GM12875 (cell line): ENCODE measurements at regions not wholly inside any gene's neighbourhood (a gene's known extent, or its start where the extent isn't known, plus 50 kb on each side); places are given as distances from the start of the nearest gene placed in this dataset.

Experiments
- H3K4me3 ChIP-seq: one replicate; pipeline ENCODE4 v1.5.1; 2011; ENCODE audit warnings: low read depth, low read length, control low read depth
- TF ChIP-seq, protein P1 (sequence below): IDR thresholded peaks from 2 replicates; pipeline ENCODE4 v1.5.1; 2011; ENCODE audit warnings: low read depth, mild to moderate bottlenecking, control low read depth, inconsistent platforms, low read length, moderate library complexity, borderline replicate concordance; ENCODE audit not compliant: insufficient read depth

DNA sequence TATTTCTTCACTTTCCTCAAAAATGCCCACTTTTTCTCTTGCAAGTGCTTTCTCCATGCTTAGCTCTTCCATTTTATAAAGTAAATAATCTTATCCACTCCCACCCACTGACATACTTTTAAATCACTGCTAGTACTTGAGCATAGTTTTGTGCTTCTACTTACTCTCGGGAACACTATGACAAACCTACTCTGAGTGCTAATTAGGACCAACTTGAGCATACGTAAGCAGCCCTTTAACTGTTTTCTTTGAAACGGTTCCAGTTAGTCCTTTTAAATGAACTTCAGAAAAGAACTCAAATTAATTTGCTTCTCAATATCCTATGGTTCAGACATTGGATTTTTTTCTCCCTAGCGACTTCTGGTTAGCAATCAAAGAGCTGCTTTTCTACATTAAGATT is 280.0 kb upstream of the SOX2 start:
- H3K4me3 ChIP-seq = no peak overlapping the region
- TF ChIP-seq, protein P1, sequence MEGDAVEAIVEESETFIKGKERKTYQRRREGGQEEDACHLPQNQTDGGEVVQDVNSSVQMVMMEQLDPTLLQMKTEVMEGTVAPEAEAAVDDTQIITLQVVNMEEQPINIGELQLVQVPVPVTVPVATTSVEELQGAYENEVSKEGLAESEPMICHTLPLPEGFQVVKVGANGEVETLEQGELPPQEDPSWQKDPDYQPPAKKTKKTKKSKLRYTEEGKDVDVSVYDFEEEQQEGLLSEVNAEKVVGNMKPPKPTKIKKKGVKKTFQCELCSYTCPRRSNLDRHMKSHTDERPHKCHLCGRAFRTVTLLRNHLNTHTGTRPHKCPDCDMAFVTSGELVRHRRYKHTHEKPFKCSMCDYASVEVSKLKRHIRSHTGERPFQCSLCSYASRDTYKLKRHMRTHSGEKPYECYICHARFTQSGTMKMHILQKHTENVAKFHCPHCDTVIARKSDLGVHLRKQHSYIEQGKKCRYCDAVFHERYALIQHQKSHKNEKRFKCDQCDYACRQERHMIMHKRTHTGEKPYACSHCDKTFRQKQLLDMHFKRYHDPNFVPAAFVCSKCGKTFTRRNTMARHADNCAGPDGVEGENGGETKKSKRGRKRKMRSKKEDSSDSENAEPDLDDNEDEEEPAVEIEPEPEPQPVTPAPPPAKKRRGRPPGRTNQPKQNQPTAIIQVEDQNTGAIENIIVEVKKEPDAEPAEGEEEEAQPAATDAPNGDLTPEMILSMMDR = no peak

DNA sequence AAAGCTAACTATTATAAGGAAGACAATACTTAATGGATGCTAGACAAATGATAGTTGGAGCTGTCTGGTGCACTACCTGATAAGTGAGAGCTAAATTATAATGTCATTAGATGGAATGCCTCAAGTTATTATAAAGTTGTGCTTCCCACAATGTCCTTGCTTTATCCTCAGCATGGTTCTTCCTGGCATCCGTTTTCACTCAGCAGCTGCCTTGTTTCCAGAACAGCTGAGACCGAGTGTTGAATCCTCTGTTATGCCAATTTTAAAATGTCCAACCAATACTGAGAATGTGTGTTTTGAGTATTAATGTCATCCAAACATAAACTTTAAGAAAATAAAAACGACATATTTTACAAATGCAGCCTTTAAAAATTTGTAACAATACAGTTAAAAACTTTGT is 286.7 kb upstream of the SOX2 start:
- TF ChIP-seq, protein P1 = no peak
- no peak overlapping the region for H3K4me3 ChIP-seq

DNA sequence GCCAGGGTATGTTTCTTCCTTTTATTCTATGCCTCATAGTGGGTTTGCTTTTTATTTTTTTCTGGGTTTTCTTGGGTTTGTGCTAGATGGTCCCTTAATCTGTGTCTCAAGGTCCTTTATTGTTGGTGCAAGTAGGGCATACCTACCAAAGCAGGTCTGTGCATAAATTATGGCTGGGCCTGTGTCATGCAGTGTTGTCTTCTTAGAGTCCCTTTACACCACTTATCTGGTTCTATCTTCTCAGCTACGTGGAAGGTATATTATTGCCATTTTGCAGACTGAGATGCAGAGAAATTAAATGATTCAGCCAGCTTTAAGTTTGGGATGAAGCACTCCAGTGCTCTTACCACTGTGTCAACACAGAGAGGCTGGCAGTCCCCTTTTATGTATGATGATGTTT is 293.5 kb upstream of the SOX2 start:
- TF ChIP-seq, protein P1 = no peak
- H3K4me3 ChIP-seq = no peak overlapping the region

DNA sequence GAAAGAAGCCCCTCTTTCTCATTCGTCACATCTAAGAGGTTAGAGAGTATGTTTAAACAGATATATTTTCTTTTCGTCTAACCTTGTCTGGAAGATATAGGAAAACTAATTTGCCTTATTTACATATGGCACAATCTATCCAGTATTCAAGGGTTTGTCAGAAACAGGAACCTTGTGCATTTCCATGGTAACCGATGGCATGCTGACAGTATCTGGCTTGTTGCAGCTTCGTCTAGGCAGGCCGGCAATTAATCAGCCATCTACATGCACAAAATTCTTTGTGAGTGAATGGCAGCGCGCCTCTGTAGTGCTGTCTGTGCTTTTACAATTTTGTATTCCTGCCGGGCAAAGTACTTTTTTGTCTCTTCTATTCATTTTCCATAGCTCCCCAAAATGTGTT is 294.0 kb upstream of the SOX2 start:
- TF ChIP-seq, protein P1 = no peak
- no peak overlapping the region for H3K4me3 ChIP-seq

DNA sequence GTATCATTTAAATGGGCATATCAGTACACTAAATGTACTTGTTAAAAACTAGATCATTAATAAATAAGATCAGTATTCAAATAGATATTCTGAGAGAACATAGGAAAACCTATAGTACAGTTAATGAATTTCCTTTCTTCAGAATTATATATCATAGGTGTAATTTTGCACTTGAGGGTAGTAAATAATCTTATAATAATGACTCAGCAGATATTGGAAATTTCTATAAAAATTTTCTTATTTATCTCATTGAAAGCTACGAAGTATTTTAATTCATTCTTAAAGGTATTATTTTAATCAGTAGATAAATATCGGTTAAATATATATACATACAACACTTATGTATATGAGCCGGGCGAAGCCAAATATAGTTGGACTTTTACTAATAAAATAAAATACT is 300.9 kb upstream of the SOX2 start:
- TF ChIP-seq, protein P1 = no peak
- H3K4me3 ChIP-seq = no peak overlapping the region

DNA sequence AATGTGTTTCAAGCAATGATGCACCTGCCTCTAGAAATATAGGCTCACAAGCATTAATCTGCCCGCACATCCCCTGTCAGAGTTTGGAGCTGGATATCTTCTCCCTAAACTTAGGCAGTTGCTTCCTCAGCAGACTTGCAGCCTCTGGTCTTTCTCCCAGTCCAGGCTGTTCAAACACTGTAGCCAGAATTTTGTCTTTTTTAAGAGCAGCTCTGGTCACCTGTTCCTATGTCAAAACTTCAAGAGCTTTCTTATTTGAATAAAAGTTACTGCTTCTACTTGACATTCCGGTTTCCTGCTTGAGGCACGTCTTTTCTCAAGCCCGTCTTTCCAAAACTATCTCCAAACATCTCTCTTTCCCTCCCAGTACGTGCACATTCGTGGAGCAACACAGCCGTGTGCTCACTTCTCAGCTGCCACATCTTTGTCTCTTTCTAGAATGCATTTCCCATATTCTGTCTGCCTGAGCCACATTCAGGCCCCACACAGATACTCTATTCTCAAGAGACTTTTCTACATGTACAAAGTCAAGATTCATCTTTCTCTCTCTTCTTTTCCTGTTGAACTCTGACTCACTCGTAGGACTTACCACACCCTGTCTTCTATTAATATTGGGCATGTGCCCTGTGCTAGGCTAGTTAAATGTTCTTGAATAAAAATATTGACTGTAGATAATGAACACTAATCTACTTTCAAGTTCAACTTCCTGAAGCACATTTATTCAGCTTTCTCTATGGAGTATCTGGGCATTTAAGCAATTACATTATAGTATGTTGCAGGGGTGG is 307.7 kb upstream of the SOX2 start:
- no peak overlapping the region for H3K4me3 ChIP-seq
- TF ChIP-seq, protein P1 = no peak

DNA sequence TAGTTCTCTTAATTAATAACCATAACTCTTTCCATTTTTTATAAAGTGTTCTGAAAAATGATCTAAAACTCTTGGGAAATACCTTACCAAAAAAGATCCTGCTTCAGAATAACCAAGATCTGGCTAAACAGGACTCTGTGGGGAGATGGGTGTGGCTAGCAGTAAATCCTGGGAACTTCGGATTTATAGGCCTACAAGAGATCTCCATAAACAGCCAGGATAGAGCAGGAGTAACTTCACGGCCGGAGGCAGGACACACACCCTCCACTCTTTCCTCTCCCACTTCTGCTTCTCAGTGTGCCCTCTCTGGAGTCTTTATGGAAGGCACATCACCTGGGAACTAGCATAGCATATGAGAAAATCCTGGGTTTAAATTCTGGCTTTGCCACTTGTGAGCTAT is 309.4 kb upstream of the SOX2 start:
- no peak overlapping the region for H3K4me3 ChIP-seq
- TF ChIP-seq, protein P1 = no peak
